GM19328 (cell line): ENCODE measurements at regions not wholly inside any gene's neighbourhood (a gene's known extent, or its start where the extent isn't known, plus 50 kb on each side); places are given as distances from the start of the nearest gene placed in this dataset.

Source experiments
- ATAC-seq: cut with Tn5 transposase; IDR thresholded peaks from one replicate; pipeline ENCODE4 v1.9.1; 2021; ENCODE audit warnings: mild to moderate bottlenecking, moderate library complexity; ENCODE audit not compliant: unreplicated experiment

GRCh38 chr21:35905096-35905962, 155.0 kb downstream of the SETD4 start:
- ATAC-seq: no peak

DNA sequence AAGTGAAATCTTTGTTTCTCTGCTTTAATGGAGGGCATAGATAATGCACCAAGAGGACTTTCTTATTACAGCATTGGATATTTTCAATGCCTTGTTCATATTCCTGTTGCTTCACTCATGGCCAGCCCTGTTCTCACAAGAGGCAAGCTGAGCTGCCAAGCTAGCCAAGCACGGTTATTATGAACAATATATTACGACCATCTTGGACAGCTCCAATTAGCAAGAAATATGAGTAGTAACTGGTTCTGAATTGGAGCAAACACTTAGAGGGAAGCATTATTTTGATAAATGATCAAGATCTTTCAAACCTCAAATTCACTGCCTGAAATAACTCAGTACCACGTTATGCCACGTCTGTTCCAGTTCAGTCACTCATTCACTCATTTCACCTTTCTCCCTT, 159.8 kb downstream of the SETD4 start:
- ATAC-seq: no peak

DNA sequence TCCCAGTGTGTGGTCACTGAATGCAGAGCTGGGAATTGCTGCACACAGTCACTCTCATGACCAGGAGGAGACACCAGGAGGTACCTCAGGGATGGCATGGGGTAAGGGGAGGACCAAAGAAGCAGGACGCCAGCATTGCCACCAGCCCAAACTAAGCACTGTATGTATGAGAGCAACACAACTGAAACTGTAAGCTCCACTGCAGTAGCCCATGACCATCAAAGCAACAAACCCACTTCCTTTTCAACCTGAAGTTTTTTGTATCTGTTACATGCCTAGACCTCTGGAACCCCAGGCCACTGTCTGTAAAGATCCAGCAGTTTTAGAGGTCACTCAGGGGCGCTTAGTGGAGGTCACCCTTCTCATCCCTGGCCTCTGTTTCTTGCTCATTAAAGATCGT, 164.3 kb downstream of the SETD4 start:
- ATAC-seq: no peak

GRCh38 chr21:35895598-35895997, 164.7 kb downstream of the SETD4 start:
- no peak for ATAC-seq

DNA sequence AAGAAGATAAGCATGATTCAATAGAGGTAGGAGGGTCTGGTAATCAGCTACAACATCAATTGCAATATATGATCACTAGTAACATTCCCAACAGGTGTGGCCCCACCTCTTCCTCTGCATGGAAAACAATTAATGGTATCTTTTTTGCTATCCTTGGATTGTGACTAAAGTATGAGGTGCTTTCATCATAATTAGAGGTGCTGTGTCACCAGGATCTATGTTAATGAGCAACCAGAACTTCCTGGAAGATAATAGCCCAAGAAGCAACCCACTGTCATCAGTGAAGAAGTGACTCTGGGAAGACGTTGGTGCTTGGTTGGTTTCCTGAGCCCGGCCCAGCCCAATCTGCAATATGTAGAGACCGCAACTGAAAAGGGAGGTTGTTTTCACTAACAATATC, 167.2 kb downstream of the SETD4 start:
- ATAC-seq: no peak

GRCh38 chr21:35886887-35887286, 173.4 kb downstream of the SETD4 start:
- no peak for ATAC-seq

- no peak for ATAC-seq
Observed at GRCh38 chr21:35885942-35886541, 174.3 kb downstream of the SETD4 start.

DNA sequence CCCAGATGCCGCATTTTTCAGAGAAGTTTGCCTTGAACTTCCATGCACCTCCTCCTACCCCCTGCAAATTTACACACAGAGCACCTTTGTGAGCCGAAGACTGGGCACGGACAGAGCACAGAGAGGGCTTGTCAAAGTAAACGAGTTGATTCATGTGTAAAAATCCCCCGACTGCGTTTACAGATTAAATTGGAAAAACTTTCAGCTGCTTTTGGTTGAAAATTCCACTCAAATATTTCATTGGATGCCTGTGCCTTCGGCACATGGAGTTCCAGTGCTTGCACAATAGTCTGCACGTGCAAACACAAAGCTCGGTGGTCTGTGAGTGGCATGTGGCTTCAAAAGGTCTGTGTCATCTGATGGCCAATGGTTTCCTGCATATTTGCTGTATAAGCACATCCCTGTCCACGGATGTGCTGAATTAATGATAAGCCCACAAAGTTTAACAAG, 177.5 kb downstream of the SETD4 start:
- ATAC-seq: no peak

GRCh38 chr21:35873441-35873840, 186.9 kb downstream of the SETD4 start:
- ATAC-seq: no peak

GRCh38 chr21:35871906-35872305, 188.4 kb downstream of the SETD4 start:
- ATAC-seq: no peak

DNA sequence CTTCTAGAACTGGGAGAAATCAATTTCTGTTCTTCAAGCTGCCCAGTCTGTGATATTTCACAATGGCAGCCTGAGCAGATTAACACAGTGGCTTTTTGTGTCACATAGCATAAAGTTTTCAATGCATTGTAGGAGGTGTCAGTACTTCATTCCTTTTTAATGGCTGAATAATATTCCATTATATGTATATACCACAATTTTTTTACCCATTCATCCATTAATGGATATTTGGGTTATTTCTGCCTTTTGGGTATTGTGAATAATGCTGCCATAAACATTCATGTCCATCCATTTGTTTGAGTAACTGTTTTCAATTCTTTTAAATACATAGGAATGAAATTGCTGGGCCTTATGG, 191.5 kb downstream of the SETD4 start:
- no peak for ATAC-seq

DNA sequence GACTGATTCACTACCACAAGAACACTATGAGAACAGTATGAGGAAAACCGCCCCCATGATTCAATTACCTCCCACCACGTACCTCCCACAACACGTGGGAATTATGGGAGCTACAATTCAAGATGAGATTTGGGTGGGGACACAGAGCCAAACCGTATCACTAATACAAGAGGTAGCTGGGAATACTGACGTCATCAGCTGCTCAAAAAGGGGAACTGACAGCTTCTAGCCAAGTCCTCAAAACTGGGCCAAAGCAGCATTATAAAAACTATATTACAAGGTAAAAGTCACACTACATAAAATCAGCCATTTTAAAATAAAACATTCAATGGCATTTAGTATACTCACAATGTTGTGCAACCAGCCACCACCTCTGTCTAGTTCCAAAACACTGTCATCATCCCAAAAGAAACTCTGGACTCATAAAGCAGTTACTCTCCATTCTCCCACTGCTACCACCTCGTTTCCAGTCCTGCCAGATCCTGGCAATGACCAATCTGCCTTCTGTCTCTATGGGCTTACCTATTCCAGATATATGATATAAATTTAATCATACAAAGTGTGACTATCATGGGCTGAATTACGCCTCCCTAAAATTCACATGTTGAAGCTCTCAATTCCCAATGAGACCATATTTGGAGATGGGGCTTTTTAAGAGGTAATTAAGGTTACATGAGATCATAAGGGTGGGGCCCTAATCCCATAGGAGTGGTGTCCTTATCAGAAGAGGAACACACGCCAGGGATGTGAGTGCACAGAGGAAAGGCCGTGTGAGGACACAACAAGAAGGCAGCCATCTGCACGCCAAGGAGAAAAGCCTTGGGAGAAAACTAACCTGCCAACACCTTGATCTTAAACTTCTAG, 192.1 kb downstream of the SETD4 start:
- ATAC-seq: no peak

GRCh38 chr21:35864039-35864438, 196.3 kb downstream of the SETD4 start:
- no peak for ATAC-seq

GRCh38 chr21:35862969-35863368, 197.4 kb downstream of the SETD4 start:
- no peak for ATAC-seq

- no peak for ATAC-seq
Observed at GRCh38 chr21:35861661-35862060, 198.7 kb downstream of the SETD4 start.

GRCh38 chr21:35860189-35860869, 200.0 kb downstream of the SETD4 start:
- ATAC-seq: no peak

DNA sequence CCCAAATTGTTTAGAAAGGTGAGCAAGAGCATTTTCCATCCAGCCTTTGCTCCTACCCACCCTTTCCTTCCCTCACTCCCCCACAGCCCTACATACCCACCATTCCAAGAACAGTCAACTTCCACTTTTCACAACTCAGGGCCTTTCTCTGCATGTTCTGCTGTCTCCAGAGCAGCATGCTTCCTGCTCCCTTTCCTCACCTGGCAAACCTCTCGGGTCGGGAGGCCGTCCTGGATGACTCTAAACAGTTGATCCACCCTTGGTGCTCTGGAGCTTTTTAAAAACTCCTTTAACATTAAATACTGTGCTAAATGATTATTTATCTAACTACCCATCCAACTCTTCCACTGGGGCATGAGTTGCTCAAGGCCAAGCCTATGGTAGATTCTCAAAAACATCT, 200.6 kb downstream of the SETD4 start:
- no peak for ATAC-seq

DNA sequence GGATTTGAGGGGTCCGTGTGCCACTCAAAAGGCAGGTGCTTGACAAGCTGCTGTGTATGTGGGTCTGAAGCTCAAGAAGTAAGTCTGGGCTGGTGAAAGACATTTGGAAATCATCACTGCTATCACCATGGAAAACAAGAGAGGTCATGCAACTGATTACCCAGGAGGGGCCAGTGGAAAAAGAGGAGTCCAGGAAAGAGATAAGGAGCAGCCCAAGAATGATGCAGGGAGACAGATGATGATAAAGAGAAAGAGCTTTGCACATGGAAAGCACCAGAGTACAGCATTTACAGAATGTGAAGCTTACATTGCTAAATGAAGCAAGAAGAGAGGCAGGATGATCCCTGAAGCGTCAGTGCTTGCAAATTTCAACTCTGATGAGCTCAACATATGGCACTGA, 203.2 kb downstream of the SETD4 start:
- no peak for ATAC-seq

DNA sequence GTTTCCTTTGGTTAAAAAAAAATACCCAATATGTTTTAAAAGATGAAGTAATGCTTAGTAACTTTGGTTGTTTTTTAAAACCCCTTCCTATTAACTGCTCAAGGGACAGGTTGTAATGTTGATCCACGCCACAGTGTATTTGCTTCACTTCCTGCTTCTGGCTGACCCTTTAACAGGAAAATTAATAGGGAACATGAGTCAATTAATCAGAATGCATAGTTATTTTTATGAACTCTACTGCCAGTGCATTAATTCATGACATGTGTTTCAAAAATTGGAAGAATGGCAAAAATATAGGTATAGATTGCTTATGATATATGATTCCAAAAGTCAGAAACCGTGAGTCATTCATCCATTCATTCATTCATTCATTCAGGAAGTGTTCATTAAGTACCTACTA, 204.8 kb downstream of the SETD4 start:
- no peak for ATAC-seq

DNA sequence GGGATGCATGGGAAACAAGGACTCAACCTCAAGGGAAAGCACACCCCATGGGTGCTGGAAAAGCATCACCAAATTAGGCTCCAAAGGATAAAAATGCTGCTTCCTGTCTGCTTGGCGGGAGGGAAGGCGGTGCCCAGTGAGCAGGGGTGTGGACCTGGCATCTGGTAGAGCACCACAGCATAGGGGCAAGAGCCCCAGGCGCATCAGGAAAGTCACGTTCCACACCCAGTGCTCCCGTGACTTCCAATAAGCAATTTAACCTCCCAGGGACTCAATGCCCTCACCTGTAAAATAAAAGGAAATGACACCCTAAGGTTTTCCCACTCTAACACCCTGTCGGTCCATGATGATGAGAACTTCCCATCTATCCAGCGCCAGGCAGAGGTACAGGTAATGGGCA, 206.0 kb downstream of the SETD4 start:
- no peak for ATAC-seq
